HG02678 (cell line): ENCODE measurements at regions not wholly inside any gene's neighbourhood (a gene's known extent, or its start where the extent isn't known, plus 50 kb on each side); places are given as distances from the start of the nearest gene placed in this dataset.
"Not testable (repeated sequence)": the region's sequence is repeated elsewhere in the genome, so short reads cannot be mapped to it uniquely, and the experiment has no call there.

ENCODE experiments used
- ATAC-seq: cut with Tn5 transposase; IDR thresholded peaks from one replicate; pipeline ENCODE4 v1.9.1; 2021; ENCODE audit warnings: mild to moderate bottlenecking, moderate library complexity; ENCODE audit not compliant: unreplicated experiment

DNA sequence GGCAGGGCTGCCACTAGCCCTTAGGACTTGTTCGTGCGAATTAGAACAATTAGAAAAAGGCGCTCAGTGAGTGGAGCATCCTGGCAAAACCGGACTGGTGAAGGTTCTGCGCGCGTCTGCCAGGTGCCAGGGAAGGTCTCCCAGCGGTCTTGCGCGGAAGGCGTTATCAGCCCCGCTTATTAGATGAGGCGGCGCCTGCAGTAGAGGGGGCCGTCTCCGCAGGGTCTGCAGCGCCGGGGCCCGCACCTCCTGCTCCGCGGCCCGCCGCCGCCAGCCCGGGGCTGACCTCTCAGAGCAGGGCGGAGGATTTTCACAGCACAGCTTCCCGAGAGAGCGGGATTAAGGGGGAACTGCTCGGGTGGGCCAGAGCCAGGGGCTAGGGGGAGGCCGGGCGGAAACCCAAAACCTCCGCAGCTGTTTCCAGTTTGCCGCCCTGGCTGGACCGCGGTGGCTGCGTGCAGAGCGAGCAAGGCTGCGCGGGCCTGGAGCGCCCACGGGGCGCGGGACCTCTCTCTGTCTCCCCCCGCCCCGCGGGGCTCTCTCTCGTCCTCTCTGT lies 155.2 kb downstream of the FOXD2 start:
- ATAC-seq: no peak

DNA sequence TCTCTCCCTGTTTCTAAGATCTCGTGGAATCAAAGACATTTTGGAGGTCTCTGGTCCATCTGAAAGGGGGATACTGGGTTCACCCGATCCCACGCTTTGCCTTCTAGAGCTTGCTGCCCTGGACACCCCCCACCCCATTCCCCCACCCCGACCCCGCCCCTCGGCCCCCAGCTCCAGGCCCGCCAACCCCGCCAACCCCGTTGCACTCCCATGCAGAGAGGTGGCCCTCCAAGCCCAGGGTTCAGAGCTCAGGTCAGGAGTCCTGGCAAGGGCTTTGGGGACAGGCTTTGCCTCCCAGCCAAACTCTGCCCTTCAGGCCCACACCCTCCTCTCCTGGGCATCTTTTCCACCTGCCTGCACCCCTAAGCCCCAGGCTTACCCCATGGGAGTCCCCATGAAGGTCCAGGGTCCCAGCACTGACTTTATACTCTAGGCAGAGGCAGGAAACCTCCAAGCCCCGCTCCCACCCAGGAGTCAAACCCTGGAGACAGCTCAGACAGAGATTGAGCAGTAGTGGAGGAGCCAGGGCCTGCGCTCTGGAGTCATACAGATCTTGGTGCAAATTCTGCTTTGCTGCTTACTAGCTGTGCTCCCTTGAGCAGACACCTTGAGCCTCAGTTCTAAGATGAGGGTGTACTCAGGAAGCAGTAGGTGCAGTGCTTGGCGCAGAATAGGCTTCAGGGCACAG lies 155.9 kb downstream of the FOXD2 start:
- ATAC-seq: no peak

DNA sequence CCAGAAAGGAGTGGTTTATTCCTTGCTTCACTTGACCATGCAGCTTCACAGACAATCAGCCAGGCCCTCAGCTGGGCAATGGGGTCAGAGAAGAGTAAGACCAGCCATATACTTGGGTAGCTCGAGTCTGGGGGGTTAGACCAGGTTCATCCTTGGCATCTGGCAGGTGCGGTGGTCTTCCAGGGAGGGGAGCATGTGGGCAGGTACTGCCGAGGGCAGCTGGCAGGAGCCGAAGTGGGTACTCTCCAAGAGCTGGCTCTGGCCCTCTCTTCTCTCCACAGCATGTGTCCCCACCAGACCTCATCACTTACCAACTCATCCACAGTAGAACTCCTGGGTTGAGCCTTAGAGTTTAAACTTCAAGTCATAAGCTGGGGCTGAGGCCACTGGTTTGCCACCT lies 156.8 kb downstream of the FOXD2 start:
- ATAC-seq: no peak

DNA sequence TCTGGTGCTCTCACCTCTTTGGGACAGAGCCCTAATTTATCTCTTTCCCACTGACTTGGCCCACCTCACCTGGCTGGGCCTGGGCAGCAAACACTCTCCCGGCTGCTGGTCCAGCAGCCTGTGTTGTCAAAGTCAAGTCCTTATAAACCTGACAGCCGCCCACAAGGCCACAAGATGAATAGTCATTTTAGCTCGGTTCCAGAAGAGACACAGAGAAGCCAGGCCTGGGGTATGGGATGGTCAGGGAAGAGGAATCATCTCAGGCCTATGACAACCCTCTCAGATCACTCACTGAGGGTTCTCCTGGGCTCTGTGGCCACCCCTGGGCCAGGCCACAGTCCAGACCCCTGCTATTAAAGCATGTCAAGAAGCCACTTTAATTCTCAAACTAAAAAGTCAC lies 158.5 kb downstream of the FOXD2 start:
- no peak for ATAC-seq

DNA sequence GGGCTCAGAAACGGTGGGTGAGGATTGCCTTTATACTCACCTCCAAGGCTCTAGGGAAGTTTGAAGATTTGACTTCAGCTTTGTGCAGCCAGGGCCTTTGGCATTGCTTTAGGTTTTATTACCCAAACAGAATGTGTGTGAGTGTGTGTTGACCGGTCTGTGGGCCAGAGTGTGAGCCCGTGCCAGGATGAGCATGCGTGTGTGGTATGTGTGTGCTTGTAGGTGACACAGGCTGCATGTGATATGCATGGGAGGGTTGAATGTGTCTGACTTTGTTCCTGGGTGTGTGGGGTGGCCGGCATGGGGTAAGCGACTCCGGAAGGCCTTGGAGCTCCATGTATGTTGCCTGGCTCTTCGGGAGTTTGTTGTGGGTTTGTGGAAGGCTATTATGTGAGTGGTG lies 160.5 kb downstream of the FOXD2 start:
- no peak for ATAC-seq

DNA sequence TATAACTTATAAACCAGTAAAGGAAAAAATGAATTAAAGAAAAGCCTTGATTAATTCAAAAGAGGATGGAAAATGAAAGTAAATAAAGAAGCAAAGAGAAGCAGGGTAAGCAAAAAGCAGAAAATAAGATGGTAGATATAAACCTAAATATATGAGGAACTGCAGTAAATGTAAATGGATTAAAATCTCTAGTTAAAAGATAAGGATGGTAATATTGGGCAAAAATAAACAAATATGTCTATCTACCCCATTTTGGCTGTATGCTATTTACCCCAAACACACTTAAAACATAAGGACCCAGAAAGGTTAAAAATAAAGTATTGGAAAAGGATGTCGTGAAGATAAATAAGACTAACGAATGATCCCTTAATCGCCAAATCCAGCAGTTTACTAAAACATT lies 161.9 kb downstream of the FOXD2 start:
- no peak for ATAC-seq

DNA sequence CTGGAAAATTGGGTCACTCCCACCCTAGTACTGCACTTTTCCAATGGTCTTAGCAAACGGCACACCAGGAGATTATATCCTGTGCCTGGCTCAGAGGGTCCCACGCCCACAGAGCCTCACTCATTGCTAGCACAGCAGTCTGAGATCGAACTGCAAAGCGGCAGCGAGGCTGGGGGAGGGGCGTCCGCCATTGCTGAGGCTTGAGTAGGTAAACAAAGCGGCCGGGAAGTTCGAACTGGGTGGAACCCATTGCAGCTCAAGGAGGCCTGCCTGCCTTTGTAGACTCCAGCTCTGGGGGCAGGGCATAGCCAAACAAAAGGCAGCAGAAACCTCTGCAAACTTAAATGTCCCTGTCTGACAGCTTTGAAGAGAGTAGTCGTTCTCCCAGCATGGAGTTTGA lies 164.6 kb downstream of the FOXD2 start:
- ATAC-seq: not testable (repeated sequence)

DNA sequence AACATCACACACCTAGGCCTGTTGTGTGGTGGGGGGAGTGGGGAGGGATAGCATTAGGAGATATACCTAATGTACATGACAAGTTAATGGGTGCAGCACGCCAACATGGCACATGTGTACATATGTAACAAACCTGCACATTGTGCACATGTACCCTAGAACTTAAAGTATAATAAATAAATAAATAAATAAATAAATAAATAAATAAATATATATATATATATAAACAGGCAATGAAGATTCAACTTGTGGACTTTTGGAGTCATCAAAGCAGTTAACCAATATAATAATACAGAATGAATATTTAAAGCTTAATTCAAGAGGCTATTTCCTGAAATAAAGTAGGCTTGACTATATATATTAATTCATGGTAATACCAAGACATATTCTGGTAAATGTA lies 167.0 kb downstream of the FOXD2 start:
- ATAC-seq: not testable (repeated sequence)

DNA sequence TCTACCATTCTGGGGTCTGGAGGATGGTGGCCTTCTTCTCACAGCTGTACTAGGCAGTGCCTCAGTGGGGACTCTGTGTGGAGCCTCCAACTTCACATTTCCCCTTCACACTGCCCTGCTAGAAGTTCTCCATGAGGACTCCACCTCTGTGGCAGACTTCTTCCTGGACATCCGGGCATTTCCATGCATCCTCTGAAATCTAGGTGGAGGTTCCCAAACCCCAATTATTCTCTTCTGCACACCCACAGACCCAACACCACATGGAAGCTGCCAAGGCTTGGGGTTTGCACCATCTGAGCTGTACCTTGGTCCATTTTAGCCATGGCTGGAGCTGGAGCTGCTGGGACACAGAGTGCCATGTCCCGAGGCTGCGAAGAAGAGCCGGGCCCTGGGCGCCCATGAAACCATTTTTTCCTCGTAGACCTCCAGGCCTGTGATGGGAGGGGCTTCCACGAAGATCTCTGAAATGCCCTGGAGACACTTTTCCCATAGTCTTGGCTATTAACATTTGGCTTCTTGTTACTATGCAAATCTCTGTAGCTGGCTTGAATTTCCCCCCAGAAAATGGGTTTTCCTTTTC lies 170.5 kb downstream of the FOXD2 start:
- no peak for ATAC-seq

DNA sequence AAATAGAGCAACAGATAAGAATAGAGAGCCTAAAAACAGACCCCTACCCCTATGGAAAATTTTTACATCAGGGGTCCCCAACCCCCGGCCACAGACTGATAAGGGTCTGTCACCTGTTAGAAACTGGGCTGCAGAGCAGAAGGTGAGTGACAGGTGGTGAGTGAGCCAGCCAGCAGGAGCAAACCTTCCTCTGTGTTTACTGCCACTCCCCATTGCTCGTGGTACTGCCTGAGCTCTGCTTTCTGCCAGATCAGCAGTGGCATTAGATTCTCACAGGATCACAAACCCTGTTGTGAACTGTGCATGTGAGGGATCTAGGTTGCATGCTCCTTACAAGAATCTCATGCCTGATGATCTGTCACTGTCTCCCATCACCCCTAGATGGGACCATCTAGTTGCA lies 174.1 kb downstream of the FOXD2 start:
- ATAC-seq: no peak

DNA sequence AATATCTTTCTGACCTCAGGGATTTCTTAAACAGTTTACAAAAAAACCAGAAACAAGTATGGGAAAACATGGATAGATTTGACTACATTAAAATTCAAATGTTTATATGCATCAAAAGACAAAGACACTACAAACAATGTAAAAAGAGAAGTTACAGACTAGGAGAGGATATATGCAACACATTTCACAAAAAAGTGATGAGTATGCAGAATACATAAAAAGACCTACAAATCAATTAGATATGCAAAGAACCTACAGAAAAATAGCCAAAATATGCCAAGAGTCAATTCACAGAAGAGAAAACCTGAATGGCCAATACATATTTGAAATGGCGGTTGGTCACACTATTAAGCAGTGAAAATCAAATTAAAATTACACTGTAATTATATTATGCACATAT lies 175.0 kb downstream of the FOXD2 start:
- ATAC-seq: no peak

DNA sequence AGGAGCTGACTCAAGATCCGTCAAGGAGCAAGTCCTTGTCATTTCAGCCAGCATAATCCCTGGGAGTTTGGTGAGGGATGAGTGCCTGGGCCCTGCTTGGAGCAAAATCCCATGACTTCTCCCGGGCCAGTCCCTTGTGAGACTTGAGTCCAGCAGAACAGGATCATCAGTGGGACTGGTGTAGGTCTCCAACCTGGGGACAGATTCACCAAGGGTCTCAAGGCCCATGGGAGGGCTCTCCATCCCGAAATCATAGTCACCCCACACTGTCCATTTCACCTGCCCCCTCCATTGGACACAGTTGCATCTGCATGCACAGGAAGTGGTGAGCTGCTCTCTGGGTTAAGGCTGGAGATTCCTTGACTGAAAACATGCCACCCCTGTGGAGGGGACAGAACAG lies 178.2 kb downstream of the FOXD2 start:
- ATAC-seq: no peak

DNA sequence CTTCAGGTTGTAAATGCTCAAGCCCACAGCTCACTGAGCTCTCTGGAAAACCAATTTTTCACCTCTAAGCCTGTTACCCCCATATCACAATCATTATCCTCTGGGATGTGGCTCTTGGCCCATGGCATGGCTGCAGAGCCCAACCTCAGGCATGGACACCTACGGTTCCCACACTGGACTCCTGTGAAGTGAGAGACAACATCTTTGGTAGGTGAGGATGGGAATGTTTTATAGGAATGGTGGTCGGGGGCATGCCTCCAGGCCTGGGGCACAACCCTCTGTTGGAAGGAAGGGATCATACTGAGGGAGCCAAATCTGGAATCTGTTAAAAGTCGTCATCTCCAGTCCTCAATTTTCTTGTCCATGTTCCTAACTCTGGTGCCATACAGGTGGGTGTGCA lies 179.1 kb downstream of the FOXD2 start:
- no peak for ATAC-seq

DNA sequence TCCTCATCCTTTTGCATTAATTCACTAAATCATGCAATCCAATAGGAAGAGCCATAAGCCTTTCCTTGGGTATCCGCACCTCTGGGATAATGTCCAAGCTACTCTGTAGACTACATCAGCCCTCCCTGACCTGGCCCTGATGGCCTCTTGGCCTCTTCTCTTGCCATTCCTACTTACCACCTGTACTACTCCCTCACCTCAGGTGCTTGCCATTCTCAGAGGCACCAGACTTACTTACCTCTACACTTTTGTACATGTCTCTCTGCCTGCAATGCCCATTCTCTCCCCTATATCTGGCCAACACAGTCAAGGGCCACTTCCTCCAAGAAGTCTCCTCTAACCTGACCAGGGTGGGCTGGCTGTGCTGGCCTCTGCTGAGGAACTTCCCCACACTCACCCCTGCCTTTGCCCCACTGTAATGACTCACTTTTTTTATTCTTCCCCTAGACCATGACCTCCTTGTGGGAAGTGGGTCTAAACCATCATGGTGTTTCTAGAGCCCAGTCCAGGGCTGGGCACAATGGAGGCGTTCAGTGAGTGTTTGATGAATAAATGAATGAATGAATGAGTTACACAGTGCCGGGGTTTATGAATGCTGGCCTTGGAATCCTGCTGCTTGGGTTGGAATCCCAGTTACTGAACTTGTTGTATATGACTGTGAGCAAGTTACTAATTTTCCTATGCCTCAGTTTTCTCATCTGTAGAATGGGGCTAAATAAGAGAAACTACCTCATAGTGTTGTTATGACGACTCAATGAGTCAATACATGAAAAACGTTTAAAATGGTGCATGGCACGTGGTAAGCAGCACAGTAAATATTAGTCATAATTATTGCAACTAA lies 179.8 kb downstream of the FOXD2 start:
- ATAC-seq: no peak

DNA sequence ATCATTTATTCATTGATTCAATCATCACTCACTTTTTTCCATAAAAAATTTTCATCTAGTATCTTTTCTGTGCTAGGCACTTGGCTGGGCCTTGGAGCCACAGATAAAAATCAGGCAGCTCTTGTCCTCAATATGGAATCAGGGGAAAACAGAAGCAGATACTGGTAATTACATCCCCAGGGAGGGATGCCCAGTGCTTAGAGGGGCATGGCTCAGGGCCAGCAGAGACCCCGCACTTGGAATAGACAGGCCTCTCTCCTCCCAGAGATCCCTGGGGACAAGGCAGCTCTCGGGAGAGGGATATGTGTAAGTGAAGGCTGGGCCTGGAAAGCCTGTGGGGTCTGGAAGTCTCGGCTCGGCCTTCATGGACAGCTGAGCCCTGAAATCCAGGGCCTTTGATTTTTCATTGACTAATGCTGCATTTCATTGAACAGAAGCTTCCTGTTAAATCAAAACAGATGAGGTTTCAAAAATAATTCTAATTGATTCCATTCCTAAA lies 180.4 kb downstream of the FOXD2 start:
- ATAC-seq: no peak

DNA sequence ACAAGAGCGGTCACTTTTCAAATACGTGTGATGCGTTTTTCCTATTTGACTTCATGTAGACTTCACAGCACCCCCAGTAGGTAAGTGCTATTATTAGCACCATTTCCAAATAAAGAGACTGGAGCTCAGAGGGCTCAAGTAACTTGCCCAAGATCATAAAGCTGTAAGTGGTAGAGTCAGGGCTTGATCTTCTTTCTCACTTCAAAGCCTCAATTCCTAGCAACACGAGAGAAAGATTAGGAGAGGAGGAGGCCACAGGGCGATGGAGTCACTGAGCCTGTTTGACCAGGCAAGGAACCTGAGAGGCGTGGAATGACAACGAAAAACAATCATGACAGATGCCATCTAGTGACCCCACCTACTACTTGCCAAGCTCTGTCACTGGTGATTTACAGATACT lies 181.0 kb downstream of the FOXD2 start:
- ATAC-seq: no peak

DNA sequence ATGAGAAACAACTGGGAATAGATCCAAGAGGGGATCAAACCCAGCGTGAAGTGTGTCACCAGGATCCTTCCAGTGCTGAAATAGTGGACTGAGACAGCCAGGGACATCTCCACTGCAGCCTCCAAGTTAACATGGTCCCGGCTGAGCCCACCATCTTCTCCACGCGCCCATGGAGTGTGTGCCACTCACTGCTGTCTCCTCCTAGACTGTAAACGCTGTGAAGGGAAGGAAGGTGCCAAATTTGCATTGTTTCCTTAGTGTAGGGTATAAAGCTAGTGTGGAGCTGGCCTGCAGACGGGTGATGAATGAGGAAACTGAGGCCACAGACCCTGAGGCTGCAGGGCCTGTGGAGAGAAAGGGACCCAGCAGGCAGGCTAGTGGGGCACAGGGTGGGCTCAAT lies 183.6 kb downstream of the FOXD2 start:
- ATAC-seq: no peak

DNA sequence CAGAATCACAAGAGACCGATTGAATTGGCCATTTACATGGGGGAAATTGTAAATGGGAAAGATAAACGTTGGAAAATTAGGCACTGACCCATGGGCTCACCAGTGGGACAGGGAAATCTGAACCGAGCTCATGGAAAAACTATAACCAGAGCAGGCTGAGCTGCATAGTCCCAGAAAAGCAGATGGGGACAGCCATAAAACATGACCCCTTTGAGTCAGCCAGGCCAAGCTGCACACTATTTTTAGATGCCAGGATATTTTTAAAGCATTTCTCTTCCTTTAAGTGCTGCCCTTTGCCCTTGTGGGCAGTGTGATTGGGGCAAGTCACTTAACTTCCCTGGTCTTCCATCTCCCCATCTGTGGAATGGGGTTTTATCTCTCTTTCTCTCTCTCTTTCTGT lies 184.1 kb downstream of the FOXD2 start:
- ATAC-seq: no peak

DNA sequence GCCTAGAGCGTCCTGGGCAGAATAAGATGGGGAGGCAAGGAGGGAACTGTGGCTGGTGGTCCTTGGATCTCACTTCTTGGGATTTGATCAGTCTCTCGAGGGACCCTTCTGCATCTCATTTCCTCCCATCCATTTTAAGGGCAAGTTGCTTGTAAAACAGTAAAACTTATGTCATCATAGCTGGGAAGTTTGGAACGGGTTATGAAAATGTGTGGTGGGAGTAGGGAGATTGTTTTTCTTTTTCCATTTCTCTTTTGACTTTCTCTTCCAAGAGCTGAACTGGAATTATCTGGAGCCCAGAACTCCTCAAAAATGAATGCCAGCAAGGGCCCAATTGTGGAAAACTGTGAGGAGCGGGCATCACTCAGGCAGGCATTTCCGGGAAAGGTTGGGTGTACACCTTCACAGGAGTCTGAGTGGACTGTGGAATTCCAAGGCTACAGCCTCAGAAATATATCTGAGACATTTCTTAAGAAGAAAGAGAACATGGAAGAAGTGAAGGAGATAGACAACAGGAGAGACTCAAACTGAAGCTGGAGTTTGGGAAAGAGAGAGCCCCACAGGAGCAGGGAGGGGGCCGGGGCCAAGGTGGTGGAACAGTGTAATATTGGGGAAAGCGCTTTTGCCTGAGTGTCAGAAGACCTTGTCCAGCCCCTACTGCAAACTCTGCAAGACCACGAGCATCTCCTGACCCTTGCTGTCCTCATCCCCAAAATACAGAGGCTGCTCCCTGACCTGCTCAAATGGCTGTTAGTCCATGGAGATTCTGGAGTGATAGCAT lies 185.1 kb downstream of the FOXD2 start:
- ATAC-seq: no peak

DNA sequence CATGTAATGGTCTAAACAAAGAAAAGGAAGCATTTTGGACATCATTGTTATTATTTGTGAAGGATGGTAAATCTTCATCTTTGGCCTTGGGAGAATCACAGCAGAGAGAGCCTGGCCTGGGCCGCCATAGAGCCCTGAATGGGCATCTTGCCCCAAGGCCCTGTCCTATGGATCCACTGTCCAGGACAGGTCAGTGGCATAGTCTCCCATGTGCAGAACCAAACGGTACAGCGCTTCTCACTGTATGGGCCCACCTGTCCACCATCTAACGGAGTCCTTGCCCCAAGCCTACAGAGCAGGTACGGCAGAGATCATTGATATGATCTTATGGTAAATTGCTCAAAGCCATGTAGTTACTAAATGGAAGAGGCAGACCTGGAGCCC lies 185.7 kb downstream of the FOXD2 start:
- no peak for ATAC-seq

DNA sequence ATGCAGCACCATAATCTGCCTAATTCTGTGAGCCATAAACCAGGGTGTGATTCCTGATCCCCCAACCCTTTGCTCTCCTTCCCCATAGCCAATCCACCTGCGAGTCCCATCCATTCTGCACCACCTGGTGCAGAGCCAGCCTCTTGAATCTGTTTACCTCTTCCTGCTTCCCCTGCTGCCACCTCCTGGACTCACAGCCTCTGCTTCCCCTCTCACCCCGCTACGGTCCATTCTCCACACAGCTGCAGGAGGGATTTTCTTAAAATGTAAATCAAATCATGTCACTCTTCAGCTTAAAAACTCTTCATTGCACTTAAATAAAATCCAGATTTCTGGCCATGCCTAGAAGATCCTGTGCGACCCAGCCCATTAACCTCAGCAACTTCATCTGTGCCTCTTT lies 186.7 kb downstream of the FOXD2 start:
- ATAC-seq: no peak
